OCI-LY3 (cell line): ENCODE measurements at regions not wholly inside any gene's neighbourhood (a gene's known extent, or its start where the extent isn't known, plus 50 kb on each side); places are given as distances from the start of the nearest gene placed in this dataset.

Experiments used
- CTCF ChIP-seq: fragments of 200-600, 300-600 bp; sonication (generic); IDR thresholded peaks from 2 replicates; pipeline ENCODE4 v1.5.1; 2014; ENCODE audit warnings: antibody characterized with exemption, low read length, low read depth
- EZH2phosphoT487 ChIP-seq: fragments of 200-600 bp; shearing (Covaris generic); IDR thresholded peaks from 2 replicates; pipeline ENCODE4 v1.6.1; 2018; ENCODE audit warnings: antibody characterized with exemption, mixed run types, low read depth

DNA sequence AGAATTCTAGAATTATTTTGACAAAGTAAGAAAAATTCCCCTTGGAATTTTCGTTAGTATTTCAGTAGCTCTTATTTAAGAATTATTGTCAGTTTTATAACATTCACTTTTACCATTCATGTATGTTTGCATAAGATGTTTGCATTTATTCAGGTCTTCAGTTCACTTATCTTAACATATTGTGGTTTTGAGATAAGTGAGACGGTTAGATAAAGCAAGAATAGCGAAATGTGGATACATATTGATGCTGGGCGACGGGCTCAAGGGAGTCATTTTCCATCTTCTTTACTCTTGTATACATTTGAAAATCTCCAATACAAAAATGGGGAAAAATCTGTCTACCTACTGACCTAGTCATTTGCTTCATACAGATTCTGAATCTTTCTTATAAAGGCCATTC lies 156.7 kb upstream of the HDAC4 start:
- no peak for TF ChIP-seq CTCF
- TF ChIP-seq EZH2phosphoT487 = no peak
